ENCODE measurements at regions not wholly inside any gene's neighbourhood (a gene's known extent, or its start where the extent isn't known, plus 50 kb on each side); places are given as distances from the start of the nearest gene placed in this dataset.

DNA sequence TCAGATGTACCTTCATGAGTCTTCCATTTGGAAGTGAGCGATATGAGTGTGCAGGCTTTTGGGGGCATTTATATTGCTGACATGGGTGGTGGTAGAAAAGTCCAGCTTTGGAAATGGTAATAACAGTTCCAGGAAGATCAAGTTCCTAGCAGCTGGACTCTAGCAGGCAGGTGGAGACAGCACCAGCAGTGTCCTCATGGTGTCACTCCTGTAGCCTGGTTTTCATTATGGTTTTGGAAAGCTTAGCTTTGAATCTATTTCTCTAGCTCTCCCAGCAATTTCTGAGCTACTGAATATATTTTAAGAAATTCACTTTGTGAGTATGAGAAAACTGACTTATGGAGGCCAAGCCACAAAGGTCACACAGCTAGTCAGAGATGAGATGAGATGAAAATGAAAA, 523.2 kb upstream of the HTR2A start:
- DNase-seq (ENCODE audit: extremely low spot score): no peak
- Histone ChIP-seq H3K27me3 (no peaks in the 10 kb centered on the region), H3K36me3 (no peaks in the 10 kb centered on the region), H3K4me1 (no peaks in the 10 kb centered on the region), H3K4me3 (no peak overlapping the region), H3K9me3 (no peaks in the 10 kb centered on the region), H3K27ac (replicated peaks in 1 of 4) (no peak overlapping the region)
- no peak for TF ChIP-seq POLR2A (IDR thresholded peaks at IDR 0.05; ENCODE audit: low read depth)
- WGBS: 54% methylated on average over 1 of the region's 1 CpG
- intact Hi-C loops (cut with DNase I): no loop called here

- no peak overlapping the region for H3K27ac ChIP-seq (replicated peaks in 1 of 4)
- WGBS: 77% methylated on average over 3 of the region's 3 CpGs
- no peaks in the 10 kb centered on the region for H3K27me3 ChIP-seq
- intact Hi-C loops (cut with DNase I): no loop called here
- H3K36me3 ChIP-seq: no peaks in the 10 kb centered on the region
- TF ChIP-seq, protein P1, sequence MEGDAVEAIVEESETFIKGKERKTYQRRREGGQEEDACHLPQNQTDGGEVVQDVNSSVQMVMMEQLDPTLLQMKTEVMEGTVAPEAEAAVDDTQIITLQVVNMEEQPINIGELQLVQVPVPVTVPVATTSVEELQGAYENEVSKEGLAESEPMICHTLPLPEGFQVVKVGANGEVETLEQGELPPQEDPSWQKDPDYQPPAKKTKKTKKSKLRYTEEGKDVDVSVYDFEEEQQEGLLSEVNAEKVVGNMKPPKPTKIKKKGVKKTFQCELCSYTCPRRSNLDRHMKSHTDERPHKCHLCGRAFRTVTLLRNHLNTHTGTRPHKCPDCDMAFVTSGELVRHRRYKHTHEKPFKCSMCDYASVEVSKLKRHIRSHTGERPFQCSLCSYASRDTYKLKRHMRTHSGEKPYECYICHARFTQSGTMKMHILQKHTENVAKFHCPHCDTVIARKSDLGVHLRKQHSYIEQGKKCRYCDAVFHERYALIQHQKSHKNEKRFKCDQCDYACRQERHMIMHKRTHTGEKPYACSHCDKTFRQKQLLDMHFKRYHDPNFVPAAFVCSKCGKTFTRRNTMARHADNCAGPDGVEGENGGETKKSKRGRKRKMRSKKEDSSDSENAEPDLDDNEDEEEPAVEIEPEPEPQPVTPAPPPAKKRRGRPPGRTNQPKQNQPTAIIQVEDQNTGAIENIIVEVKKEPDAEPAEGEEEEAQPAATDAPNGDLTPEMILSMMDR (IDR thresholded peaks at IDR 0.05): no peak
- TF ChIP-seq POLR2A (IDR thresholded peaks at IDR 0.05; ENCODE audit: low read depth): no peak
- TF ChIP-seq EP300 (IDR thresholded peaks at IDR 0.05): no peak
- TF ChIP-seq POLR2AphosphoS5 (IDR thresholded peaks at IDR 0.05): no peak
- no peak overlapping the region for H3K4me3 ChIP-seq
- H3K4me1 ChIP-seq: no peaks in the 10 kb centered on the region
- no peaks in the 10 kb centered on the region for H3K9me3 ChIP-seq
- no peak for DNase-seq (ENCODE audit: extremely low spot score)
These were observed 521.5 kb upstream of the HTR2A start for GRCh38 chr13:47418206-47418920.

GRCh38 chr13:47417485-47417884, 520.6 kb upstream of the HTR2A start:
- Histone ChIP-seq H3K27ac (replicated peaks in 1 of 4) (no peak overlapping the region), H3K27me3 (no peaks in the 10 kb centered on the region), H3K4me1 (no peaks in the 10 kb centered on the region), H3K36me3 (no peaks in the 10 kb centered on the region), H3K4me3 (no peak overlapping the region), H3K9me3 (no peaks in the 10 kb centered on the region)
- intact Hi-C loops (cut with DNase I): no loop called here
- TF ChIP-seq, protein P1 (IDR thresholded peaks at IDR 0.05): no peak
- TF ChIP-seq EP300 (IDR thresholded peaks at IDR 0.05) (no peak), POLR2AphosphoS5 (IDR thresholded peaks at IDR 0.05) (no peak), POLR2A (IDR thresholded peaks at IDR 0.05; ENCODE audit: low read depth) (no peak)
- DNase-seq (ENCODE audit: extremely low spot score): no peak
- WGBS: 98% methylated on average over 2 of the region's 2 CpGs

GRCh38 chr13:47415048-47415447, 518.2 kb upstream of the HTR2A start:
- WGBS: 79% methylated on average over 4 of the region's 4 CpGs
- H3K36me3 ChIP-seq: no peaks in the 10 kb centered on the region
- no peaks in the 10 kb centered on the region for H3K9me3 ChIP-seq
- DNase-seq (ENCODE audit: extremely low spot score): no peak
- H3K27me3 ChIP-seq: no peaks in the 10 kb centered on the region
- no peaks in the 10 kb centered on the region for H3K4me1 ChIP-seq
- H3K4me3 ChIP-seq: no peak overlapping the region
- intact Hi-C loops (cut with DNase I): no loop called here
- no peak overlapping the region for H3K27ac ChIP-seq (replicated peaks in 1 of 4)
- TF ChIP-seq POLR2AphosphoS5 (IDR thresholded peaks at IDR 0.05) (no peak), POLR2A (IDR thresholded peaks at IDR 0.05; ENCODE audit: low read depth) (no peak), EP300 (IDR thresholded peaks at IDR 0.05) (no peak)
- TF ChIP-seq, protein P1 (IDR thresholded peaks at IDR 0.05): no peak

DNA sequence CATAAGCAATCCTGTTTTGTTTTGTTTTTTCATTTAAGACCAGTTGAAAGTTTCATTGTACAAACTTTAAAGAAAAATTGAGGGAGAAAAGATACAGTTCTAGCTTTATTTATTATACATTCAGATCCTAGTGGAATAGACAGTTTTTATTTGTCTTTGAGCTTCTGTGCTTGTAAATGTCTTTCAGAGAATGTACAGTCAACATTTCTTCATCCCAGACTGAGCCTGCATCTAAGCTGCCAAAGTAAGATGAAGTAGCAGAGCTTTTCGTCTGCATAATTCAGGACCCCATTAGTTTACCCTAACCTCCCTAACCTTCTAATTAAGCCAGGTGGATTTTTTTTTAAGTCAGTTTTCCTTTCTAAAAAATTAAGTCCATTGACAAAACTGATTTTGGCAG, 516.7 kb upstream of the HTR2A start:
- Histone ChIP-seq H3K27me3 (no peaks in the 10 kb centered on the region), H3K4me3 (no peak overlapping the region), H3K36me3 (no peaks in the 10 kb centered on the region), H3K27ac (replicated peaks in 1 of 4) (no peak overlapping the region), H3K9me3 (no peaks in the 10 kb centered on the region), H3K4me1 (no peaks in the 10 kb centered on the region)
- no peak for DNase-seq (ENCODE audit: extremely low spot score)
- 82% methylated on average over 1 of the region's 1 CpG for WGBS
- intact Hi-C loops (cut with DNase I): no loop called here
- TF ChIP-seq, protein P1 (IDR thresholded peaks at IDR 0.05): no peak
- no peak for TF ChIP-seq EP300 (IDR thresholded peaks at IDR 0.05)
- no peak for TF ChIP-seq POLR2AphosphoS5 (IDR thresholded peaks at IDR 0.05)
- no peak for TF ChIP-seq POLR2A (IDR thresholded peaks at IDR 0.05; ENCODE audit: low read depth)

All from esophagus muscularis mucosa (tissue), 4 donors.